IgD-negative memory B cell (primary cell): ENCODE measurements at regions not wholly inside any gene's neighbourhood (a gene's known extent, or its start where the extent isn't known, plus 50 kb on each side); places are given as distances from the start of the nearest gene placed in this dataset.

Source experiments
- H3K27ac Mint-ChIP-seq, 3 donors: one replicate each; pipeline ENCODE4 v1.8.0; 2020 to 2022; ENCODE audit warnings: mild to moderate bottlenecking in 3 of 3, mixed read lengths in 3 of 3, moderate library complexity in 1 of 3
- H3K27me3 Mint-ChIP-seq: one replicate; pipeline ENCODE4 v1.8.0; 2021; ENCODE audit warnings: mixed read lengths
- H3K36me3 Mint-ChIP-seq: one replicate; pipeline ENCODE4 v1.8.0; 2020; ENCODE audit warnings: mild to moderate bottlenecking, mixed read lengths
- H3K4me1 Mint-ChIP-seq, 3 donors: one replicate each; pipeline ENCODE4 v1.8.0; 2020 to 2022; ENCODE audit warnings: mixed read lengths in 3 of 3, mild to moderate bottlenecking in 1 of 3
- H3K4me3 Mint-ChIP-seq, 4 donors: one replicate each; pipeline ENCODE4 v1.8.0; 2020 to 2022; ENCODE audit warnings: mild to moderate bottlenecking in 4 of 4, mixed read lengths in 4 of 4, moderate library complexity in 3 of 4
- H3K9me3 Mint-ChIP-seq, 3 donors: one replicate each; pipeline ENCODE4 v1.8.0; 2020 to 2021; ENCODE audit warnings: mixed read lengths in 3 of 3, mild to moderate bottlenecking in 1 of 3

DNA sequence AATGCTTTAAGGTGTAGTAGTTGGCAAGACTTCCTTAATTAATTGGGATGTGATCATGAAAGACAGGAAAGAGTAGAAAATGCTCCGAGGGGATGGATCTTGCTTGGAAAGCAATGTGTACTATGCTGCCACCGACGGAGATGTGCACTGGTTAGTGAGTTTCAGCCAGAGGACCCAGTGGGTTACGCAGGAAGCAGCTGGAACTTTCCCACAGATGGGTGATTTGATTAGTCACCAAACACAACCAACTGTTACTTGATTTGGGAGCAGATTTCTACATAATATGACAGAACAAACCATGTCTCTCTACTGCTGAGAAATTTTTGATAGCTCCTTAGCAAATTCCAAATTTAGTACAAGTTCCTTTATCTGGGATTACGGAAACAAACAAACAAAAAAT, 245.4 kb upstream of the MCTP2 start:
- Mint-ChIP-seq H3K4me3 (no peak overlapping the region), H3K4me1 (no peaks in the 10 kb centered on the region), H3K27ac (peak overlapping the region in 1 of 3 donors; percentile 71)

DNA sequence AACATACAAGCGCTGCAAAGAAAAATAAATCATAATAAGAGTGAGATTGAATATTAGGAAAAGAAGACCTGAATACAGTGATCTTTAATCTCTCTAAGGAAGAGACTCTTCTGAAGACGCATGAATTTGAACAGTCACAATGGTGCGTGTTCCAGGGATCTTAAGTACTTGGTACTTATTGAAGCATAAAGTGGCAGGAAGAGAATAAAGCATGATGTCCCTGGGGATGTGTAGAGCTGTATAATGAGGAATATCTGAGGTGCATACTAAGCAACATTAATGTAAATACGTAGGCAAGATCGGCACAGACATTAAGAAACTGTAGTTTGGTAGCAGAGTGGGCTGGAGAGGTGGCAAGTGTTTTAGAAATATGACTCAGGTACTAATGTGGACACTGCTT, 246.2 kb upstream of the MCTP2 start:
- H3K27me3 Mint-ChIP-seq: peaks cover 6% of the 10 kb centered on the region
- H3K4me3 Mint-ChIP-seq: no peak overlapping the region
- peaks cover 0 to 5% (median 0%) of the 10 kb centered on the region in 3 donors for H3K9me3 Mint-ChIP-seq
- no peaks in the 10 kb centered on the region for H3K36me3 Mint-ChIP-seq
- H3K4me1 Mint-ChIP-seq: no peaks in the 10 kb centered on the region
- no peak overlapping the region for H3K27ac Mint-ChIP-seq

More for the DNA sequence above, 245.4 kb upstream of the MCTP2 start:
- Mint-ChIP-seq H3K36me3 (no peaks in the 10 kb centered on the region), H3K27me3 (peaks cover 6% of the 10 kb centered on the region), H3K9me3 (peaks cover 0 to 6% (median 0%) of the 10 kb centered on the region in 3 donors)

DNA sequence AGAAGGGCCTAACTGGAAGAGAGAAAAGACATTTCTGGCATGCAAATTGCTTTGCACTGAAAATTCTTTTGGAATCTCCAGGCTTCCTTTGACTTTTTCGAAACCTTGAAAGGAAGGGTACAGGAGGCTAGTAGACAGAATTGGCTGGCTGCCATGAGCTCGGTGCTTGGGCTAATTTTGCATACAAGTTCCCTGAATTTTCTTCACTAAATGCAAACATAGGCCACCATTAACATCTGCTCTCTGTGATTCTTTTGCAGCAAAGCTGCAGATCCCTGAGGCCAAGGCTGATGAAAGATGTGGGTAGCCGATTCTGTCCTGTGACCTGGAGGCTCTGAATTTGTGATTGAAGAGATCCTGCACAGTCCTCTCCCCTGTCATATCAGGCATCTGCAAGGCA, 247.8 kb upstream of the MCTP2 start:
- Mint-ChIP-seq H3K4me3 (no peak overlapping the region), H3K4me1 (no peaks in the 10 kb centered on the region), H3K9me3 (peaks cover 0 to 3% (median 2%) of the 10 kb centered on the region in 3 donors), H3K36me3 (no peaks in the 10 kb centered on the region), H3K27ac (no peak overlapping the region), H3K27me3 (peaks cover 6% of the 10 kb centered on the region)

DNA sequence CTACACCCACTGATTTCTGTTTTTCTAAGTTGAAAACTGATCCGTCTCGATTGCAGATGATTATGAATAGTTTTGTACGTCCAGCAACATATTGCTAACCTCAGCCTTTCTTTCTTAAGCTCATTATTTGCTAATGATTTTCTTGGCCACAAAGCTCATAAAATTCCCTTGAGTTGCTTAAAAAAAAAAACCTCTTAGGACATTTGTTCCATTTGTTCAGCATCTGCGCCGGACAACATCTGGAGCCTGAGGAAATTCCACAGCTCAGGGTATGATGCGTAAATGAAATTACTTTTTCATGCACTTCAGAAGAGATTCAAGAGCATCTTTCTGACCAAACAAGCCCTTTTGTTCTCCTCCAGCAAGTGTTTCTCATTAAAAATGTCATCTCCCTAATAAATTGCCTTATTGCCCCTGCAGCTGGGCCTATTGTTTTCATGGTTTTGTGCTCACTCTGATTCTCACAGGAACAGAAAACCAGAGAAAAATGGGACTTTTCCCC, 249.1 kb upstream of the MCTP2 start:
- Mint-ChIP-seq H3K27me3 (peaks cover 2% of the 10 kb centered on the region), H3K27ac (no peak overlapping the region), H3K4me3 (no peak overlapping the region), H3K9me3 (peaks cover 0 to 3% (median 3%) of the 10 kb centered on the region in 3 donors), H3K36me3 (no peaks in the 10 kb centered on the region), H3K4me1 (no peaks in the 10 kb centered on the region)

DNA sequence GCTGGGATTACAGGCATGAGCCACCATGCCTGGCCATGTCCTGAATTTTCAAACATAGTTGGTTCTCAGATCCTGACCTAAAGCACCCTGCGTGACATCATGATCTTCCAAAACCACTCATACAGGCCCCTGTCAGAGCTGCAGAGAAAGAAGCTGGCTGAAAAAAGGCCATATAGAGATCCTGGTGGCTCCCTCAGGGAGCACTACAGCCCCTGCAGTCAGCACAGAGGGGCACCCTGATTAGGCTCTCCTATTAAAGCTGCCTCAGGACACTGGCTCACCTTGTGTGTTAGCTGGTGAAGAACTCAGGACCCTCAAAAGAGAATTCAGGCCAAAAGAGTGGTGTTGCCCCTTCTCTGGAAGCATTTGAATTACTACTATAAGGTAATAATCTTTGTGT, 249.7 kb upstream of the MCTP2 start:
- H3K9me3 Mint-ChIP-seq: peaks cover 0 to 3% (median 3%) of the 10 kb centered on the region in 3 donors
- no peaks in the 10 kb centered on the region for H3K4me1 Mint-ChIP-seq
- H3K36me3 Mint-ChIP-seq: no peaks in the 10 kb centered on the region
- H3K4me3 Mint-ChIP-seq: no peak overlapping the region
- H3K27ac Mint-ChIP-seq: no peak overlapping the region
- peaks cover 2% of the 10 kb centered on the region for H3K27me3 Mint-ChIP-seq

DNA sequence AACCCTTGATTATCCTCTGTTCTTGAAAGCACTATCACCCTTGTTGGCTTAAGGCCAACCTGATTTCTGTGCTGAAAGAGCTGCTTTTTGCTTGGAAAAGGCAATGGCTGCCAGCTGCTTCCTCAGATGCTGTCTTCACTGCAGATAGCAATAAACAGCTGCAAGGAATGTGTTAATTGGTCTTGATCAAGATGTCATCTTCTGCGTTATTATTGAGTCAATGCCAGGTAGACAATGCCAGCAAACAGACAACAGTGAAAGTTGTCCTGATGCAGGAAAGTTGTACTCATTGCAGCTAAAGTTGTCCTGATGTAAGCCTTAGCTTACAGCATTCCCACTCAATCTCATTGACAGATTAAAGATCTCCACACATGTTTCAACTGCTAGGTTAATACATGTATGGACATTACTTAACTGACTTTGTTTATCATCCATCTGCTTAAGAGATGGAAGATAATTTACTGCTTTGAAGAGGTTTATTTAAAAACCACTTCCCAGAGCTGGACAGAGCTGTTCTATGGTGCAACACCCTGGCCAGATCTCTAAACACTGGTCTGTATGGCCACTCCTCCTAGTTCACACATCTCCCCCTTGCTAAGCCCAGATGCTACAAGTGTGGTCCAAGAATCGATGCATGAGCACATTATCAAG, 251.0 kb upstream of the MCTP2 start:
- no peak overlapping the region for H3K27ac Mint-ChIP-seq
- peaks cover 0 to 3% (median 0%) of the 10 kb centered on the region in 3 donors for H3K9me3 Mint-ChIP-seq
- H3K36me3 Mint-ChIP-seq: no peaks in the 10 kb centered on the region
- no peaks in the 10 kb centered on the region for H3K4me1 Mint-ChIP-seq
- no peak overlapping the region for H3K4me3 Mint-ChIP-seq
- H3K27me3 Mint-ChIP-seq: no peaks in the 10 kb centered on the region

DNA sequence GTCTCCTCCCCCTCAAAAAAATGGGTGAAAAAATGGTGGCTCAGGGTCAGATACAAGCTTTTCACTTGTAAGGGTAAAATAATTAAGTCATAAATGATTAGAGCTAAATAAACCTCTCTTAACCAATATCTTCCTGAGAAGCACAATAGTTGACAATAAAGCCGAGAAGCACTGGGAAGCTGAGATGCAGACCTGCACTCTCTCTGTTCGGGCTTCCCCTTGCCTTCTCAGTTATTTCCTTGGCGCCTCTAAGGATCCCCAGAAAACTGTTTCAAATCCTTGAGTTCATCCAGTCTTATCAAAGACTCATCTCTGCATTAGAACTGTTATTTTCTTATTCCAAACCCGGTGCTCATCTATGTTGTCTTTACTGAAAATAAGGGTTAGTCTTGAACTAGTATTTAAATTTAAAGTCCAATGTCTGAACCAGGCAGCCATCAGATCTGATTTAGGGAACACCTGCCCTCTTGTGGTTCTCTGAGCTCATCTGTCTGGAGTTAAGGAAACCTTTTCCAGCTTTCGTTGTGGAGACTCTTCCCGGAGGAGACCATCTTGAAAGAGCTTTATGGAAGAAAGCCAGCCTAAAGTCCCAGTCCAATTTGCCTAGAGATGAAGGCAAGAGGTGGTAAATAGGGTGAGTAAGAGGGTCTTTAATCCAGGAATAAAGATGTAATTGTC, 256.4 kb upstream of the MCTP2 start:
- Mint-ChIP-seq H3K9me3 (peaks cover 0 to 3% (median 0%) of the 10 kb centered on the region in 3 donors), H3K4me3 (no peak overlapping the region), H3K27ac (no peak overlapping the region), H3K27me3 (no peaks in the 10 kb centered on the region), H3K36me3 (no peaks in the 10 kb centered on the region), H3K4me1 (no peaks in the 10 kb centered on the region)

DNA sequence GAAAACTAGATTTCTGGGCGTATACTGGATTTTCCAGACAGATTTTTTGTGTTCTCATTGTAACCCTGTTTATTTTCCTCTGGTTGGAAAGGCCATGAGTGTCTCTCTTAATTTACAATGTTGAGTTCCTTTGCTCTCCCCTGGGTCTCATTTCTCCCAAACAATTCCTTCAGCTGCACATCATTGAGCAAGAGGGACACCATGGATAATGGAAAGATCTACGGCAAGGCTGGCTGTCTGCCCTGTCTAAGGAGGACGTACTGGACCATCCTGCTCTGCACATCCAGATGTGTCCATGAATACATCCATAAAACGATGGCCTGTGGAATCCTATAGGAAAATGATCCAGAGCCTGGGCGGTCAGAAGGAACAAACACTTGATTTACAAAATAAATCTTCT, 258.1 kb upstream of the MCTP2 start:
- Mint-ChIP-seq H3K9me3 (no peaks in the 10 kb centered on the region), H3K4me3 (no peak overlapping the region), H3K4me1 (no peaks in the 10 kb centered on the region), H3K36me3 (no peaks in the 10 kb centered on the region), H3K27ac (no peak overlapping the region), H3K27me3 (no peaks in the 10 kb centered on the region)

DNA sequence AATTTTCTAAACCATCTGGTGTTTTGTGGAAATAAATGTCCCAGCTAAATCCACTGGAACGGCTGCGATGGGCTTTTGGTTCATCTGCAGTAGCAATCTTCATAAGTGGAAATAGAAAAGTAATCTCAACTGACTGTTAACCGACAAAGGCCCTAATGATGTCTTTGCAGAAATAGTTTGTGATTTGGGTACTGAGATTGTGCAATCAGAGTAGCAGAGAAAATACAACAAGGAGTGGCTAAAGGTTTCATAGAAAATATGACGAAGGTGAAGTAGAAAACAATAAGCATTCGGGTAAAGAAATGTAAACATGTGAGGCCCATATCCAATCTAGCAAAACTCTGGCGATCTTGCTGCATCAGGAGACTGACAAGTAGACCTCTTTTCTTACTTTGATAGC, 262.6 kb upstream of the MCTP2 start:
- Mint-ChIP-seq H3K36me3 (no peaks in the 10 kb centered on the region), H3K4me3 (no peak overlapping the region), H3K27me3 (no peaks in the 10 kb centered on the region), H3K4me1 (no peaks in the 10 kb centered on the region), H3K27ac (no peak overlapping the region), H3K9me3 (no peaks in the 10 kb centered on the region)

DNA sequence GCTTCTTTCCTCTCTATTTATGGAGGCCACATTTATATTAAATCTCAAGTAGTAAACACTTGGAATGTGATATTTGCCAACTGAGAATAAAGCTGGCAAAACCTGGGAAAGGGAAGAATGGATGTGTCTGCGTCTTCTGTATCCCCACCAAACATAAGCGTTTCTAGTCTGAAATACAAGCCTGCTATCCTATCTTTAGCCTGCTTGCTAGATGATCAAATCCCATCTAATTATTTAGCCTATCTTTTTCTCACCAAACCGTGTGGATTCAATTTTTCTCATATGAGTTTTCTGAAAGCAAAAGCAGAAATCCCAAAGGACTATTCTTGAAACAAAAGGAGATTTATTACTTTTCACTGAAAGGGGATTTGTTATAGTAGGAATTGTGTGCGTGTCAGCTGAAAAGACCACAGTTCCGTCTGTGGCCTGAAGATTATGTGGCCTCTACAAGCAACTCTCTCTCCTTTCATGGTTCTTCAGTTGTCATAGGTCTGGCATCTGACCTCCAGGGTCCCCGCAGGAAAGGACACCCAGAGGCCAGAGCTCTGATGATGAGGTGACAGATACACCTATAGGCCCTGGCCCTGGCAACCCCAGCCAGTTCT, 266.0 kb upstream of the MCTP2 start:
- Mint-ChIP-seq H3K4me1 (no peaks in the 10 kb centered on the region), H3K27ac (no peak overlapping the region), H3K4me3 (no peak overlapping the region), H3K36me3 (no peaks in the 10 kb centered on the region), H3K27me3 (peaks cover 2% of the 10 kb centered on the region), H3K9me3 (no peaks in the 10 kb centered on the region)

DNA sequence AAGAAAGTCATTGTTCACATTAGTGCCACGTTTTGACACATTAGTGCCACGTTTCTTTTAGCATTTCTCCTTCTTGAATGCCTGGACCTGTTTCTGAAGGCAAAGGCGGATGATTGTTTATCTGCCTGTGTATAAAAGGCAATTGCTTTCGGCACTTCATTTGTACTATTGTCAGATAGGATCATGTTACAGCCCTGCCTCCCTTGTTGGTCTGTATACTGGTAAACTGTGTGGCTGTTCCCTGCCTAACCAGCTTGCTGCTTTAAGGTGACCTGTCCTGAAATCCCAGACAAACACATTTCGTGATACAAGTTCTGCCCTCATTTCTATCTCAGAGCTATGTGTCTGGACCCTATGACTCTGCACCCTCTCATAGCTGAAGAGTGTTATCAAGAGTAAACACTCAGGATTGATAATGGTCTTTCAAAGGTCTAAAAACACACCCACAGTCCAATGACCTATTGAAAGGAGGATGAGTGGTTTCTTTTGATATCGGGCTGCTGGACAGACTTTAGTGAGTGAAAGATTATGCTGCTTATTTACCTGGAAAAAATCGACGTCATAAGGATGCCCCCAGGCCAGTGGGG, 276.3 kb upstream of the MCTP2 start:
- H3K4me1 Mint-ChIP-seq: peaks cover 0 to 2% (median 0%) of the 10 kb centered on the region in 3 donors
- no peaks in the 10 kb centered on the region for H3K9me3 Mint-ChIP-seq
- H3K36me3 Mint-ChIP-seq: peaks cover 1% of the 10 kb centered on the region
- no peaks in the 10 kb centered on the region for H3K27me3 Mint-ChIP-seq
- no peak overlapping the region for H3K27ac Mint-ChIP-seq
- no peak overlapping the region for H3K4me3 Mint-ChIP-seq

DNA sequence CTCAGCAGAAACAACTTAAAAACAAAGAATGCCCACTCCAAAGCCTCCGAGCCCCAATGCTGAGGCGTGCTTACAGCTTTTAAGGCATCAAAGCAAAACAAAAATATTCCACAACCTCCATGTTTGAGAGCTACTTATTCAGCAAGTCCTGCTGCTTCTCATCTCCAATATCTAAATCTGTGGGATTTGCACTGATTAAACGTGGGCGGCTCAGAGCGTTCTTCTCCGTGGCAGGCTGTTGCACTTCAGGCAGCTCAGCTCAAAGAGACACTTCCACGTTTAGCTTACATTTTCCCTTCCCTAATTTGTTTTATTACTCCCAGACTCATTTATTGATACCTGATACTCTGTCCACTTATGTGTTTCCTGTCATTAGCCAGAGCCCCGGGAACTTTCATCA, 282.6 kb upstream of the MCTP2 start:
- no peaks in the 10 kb centered on the region for H3K36me3 Mint-ChIP-seq
- no peaks in the 10 kb centered on the region for H3K4me1 Mint-ChIP-seq
- no peak overlapping the region for H3K27ac Mint-ChIP-seq
- no peaks in the 10 kb centered on the region for H3K27me3 Mint-ChIP-seq
- H3K9me3 Mint-ChIP-seq: peaks cover 0 to 5% (median 2%) of the 10 kb centered on the region in 3 donors
- H3K4me3 Mint-ChIP-seq: no peak overlapping the region

DNA sequence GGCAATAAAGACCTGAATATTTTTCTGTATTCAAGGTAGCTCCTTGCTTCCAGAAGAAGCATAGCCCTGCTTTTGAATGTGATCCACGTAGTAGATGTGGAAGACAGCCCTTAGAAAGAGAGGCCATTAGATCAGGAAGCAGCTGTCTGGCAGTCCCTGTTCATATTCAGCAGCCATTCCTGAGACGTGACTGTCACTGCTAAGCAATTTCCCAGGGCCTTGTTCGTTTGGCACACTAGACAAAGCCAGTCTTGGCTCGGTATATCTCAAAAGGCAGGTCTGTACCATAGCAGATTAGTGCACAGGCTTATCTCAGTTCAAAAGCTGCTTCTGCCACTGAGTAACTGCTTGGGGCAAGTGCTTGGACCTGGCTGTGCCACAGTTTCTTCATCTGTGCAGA, 287.8 kb upstream of the MCTP2 start:
- Mint-ChIP-seq H3K4me1 (no peaks in the 10 kb centered on the region), H3K36me3 (no peaks in the 10 kb centered on the region), H3K4me3 (no peak overlapping the region), H3K27me3 (no peaks in the 10 kb centered on the region), H3K9me3 (peaks cover 0 to 5% (median 2%) of the 10 kb centered on the region in 3 donors), H3K27ac (no peak overlapping the region)

DNA sequence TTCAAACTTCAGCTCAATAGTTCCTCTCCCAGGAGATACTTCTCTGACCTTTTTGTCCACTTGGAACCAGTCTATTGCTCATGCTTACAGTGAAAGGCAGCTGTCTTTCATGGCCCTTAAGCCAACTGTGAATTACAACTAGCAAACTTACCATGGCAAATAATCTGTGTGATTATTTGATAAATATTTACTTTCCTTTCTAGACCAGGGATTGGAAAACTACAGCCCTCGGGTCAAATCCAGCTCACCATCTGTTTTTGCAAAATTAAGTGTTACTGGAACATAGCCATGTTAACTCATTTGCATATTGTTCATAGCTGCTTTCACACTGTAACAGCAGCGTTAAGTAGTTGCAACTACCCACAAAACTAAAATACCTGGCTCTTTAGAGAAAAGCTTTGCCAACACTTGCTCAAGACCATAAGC, 289.1 kb upstream of the MCTP2 start:
- Mint-ChIP-seq H3K9me3 (peaks cover 0 to 5% (median 2%) of the 10 kb centered on the region in 3 donors), H3K27me3 (no peaks in the 10 kb centered on the region), H3K36me3 (no peaks in the 10 kb centered on the region), H3K4me3 (no peak overlapping the region), H3K27ac (no peak overlapping the region), H3K4me1 (no peaks in the 10 kb centered on the region)

DNA sequence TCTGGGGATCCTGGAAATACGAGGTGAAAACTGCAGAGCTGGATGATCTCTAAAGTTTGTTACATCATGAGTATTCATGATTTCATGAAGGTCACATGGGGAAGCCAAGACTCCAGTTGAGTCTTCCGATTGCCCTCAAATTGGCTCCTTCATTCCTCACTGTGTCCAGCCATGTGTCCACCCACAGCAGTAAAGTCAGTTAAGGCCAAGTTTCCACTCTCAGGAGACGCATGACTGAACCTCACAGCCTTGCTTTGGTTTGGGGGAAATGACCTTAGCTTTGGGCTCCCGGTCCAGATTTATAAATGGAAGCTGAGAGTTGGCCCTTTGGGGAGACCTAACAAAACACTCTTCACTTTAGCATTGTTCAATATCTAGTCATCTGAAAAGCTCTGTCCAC, 289.7 kb upstream of the MCTP2 start:
- H3K27me3 Mint-ChIP-seq: no peaks in the 10 kb centered on the region
- no peak overlapping the region for H3K27ac Mint-ChIP-seq
- H3K9me3 Mint-ChIP-seq: peaks cover 0 to 5% (median 2%) of the 10 kb centered on the region in 3 donors
- no peak overlapping the region for H3K4me3 Mint-ChIP-seq
- no peaks in the 10 kb centered on the region for H3K36me3 Mint-ChIP-seq
- no peaks in the 10 kb centered on the region for H3K4me1 Mint-ChIP-seq
